Prostate gland (tissue), 2 donors: ENCODE measurements at regions not wholly inside any gene's neighbourhood (a gene's known extent, or its start where the extent isn't known, plus 50 kb on each side); places are given as distances from the start of the nearest gene placed in this dataset.

ENCODE experiments used
- POLR2A ChIP-seq: fragments of 450-650 bp; IDR thresholded peaks from one replicate; pipeline ENCODE4 v1.6.1; 2016; ENCODE audit warnings: antibody characterized with exemption, mild to moderate bottlenecking
- POLR2AphosphoS5 ChIP-seq: sonication (generic); formaldehyde crosslinking; IDR thresholded peaks from one replicate; pipeline ENCODE4 v1.6.1; 2017; ENCODE audit warnings: antibody characterized with exemption
- TF ChIP-seq, protein P1 (sequence below), 4 experiments: fragments of 200-600 bp in 2 of 4; fragments of 450-650 bp in 2 of 4; sonication (generic) in 2 of 4; IDR thresholded peaks; 1 replicate in 3 of 4; 2 replicates in 1 of 4; pipeline ENCODE4 v1.5.1; 2016 to 2019; ENCODE audit warnings: antibody characterized with exemption in 4 of 4, mild to moderate bottlenecking in 2 of 4, moderate library complexity in 2 of 4

DNA sequence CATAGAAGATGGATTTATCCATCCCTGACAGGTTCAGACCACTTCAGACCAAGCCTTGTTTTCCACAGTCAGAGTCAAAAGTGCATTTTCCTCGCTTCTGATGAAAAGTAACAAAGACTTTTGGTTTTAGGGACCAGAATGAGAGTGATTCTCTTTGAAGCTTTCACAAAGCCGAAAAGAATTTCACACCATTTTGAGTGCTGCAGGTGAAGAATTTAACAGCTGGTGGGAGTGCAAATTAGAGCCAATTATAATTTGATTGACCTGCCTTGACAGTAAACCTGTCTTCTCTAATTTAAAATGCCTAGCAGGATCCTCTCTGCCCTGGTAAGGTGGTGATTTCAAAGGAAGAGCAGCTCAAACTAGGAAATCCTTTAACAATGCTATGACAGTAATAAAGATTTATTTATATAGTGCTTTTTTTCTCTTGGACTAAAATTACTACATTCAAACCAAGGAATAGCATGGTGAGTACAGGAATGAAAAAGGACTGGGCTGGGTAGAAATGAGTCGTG lies 241.6 kb downstream of the HRH4 start:
- TF ChIP-seq, protein P1, sequence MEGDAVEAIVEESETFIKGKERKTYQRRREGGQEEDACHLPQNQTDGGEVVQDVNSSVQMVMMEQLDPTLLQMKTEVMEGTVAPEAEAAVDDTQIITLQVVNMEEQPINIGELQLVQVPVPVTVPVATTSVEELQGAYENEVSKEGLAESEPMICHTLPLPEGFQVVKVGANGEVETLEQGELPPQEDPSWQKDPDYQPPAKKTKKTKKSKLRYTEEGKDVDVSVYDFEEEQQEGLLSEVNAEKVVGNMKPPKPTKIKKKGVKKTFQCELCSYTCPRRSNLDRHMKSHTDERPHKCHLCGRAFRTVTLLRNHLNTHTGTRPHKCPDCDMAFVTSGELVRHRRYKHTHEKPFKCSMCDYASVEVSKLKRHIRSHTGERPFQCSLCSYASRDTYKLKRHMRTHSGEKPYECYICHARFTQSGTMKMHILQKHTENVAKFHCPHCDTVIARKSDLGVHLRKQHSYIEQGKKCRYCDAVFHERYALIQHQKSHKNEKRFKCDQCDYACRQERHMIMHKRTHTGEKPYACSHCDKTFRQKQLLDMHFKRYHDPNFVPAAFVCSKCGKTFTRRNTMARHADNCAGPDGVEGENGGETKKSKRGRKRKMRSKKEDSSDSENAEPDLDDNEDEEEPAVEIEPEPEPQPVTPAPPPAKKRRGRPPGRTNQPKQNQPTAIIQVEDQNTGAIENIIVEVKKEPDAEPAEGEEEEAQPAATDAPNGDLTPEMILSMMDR (IDR thresholded peaks at IDR 0.05) = no peak
- no peak for TF ChIP-seq POLR2AphosphoS5
- no peak for TF ChIP-seq POLR2A
